Coronary artery (tissue), 2 donors: ENCODE measurements at regions not wholly inside any gene's neighbourhood (a gene's known extent, or its start where the extent isn't known, plus 50 kb on each side); places are given as distances from the start of the nearest gene placed in this dataset.

Experiments
- DNase-seq: peaks from one replicate; pipeline ENCODE4 v3.0.0-alpha.2; 2017; ENCODE audit warnings: low spot score
- H3K27ac ChIP-seq, 2 donors: fragments of 200-600 bp; sonication (generic); one replicate each; pipeline ENCODE4 v1.5.1; 2016 to 2019
- H3K4me3 ChIP-seq: fragments of 200-600 bp; sonication (generic); 2 replicates; pipeline ENCODE4 v1.5.1; 2016; ENCODE audit warnings: mild to moderate bottlenecking, moderate library complexity
- CTCF ChIP-seq: fragments of 200-600 bp; sonication (generic); IDR thresholded peaks from one replicate; pipeline ENCODE4 v1.5.1; 2019; ENCODE audit warnings: antibody characterized with exemption

- TF ChIP-seq CTCF: no peak
- DNase-seq: no peak
- H3K27ac ChIP-seq: no peak overlapping the region
- no peak overlapping the region for H3K4me3 ChIP-seq
These were observed 1430.0 kb downstream of the EFNB2 start for GRCh38 chr13:105105471-105105870.

- TF ChIP-seq CTCF: no peak
- no peak overlapping the region for H3K4me3 ChIP-seq
- no peak for DNase-seq
- no peak overlapping the region for H3K27ac ChIP-seq
These were observed 1437.9 kb downstream of the EFNB2 start for GRCh38 chr13:105097521-105097920.

GRCh38 chr13:105089858-105090643 lies 1445.4 kb downstream of the EFNB2 start:
- TF ChIP-seq CTCF: no peak
- Histone ChIP-seq H3K27ac (no peak overlapping the region), H3K4me3 (no peak overlapping the region)
- no peak for DNase-seq

DNA sequence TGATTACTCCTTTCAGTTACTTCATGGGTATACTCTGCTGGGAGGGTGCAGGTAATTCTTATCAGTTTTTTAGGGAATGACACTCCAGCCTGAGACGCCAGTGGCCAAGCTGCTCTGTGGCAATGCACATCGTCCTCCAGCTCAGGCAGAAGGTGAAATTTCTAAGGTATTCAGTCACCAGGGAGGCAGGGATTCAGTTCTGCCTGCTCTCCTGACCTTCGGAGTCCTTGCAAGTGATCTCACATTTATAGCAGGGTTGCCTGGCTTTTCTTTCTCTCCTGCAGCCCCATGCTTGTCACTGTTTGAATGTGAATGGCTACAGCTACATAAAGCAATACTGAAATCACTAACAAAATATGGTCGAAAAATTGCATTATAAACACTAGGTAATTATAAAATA lies 1447.5 kb downstream of the EFNB2 start:
- no peak for TF ChIP-seq CTCF
- no peak for DNase-seq
- Histone ChIP-seq H3K4me3 (no peak overlapping the region), H3K27ac (no peak overlapping the region)

GRCh38 chr13:105084931-105085330 lies 1450.5 kb downstream of the EFNB2 start:
- Histone ChIP-seq H3K4me3 (no peak overlapping the region), H3K27ac (no peak overlapping the region)
- TF ChIP-seq CTCF: no peak
- DNase-seq: no peak

GRCh38 chr13:105083992-105084391 lies 1451.5 kb downstream of the EFNB2 start:
- no peak for TF ChIP-seq CTCF
- DNase-seq: no peak
- no peak overlapping the region for H3K4me3 ChIP-seq

DNA sequence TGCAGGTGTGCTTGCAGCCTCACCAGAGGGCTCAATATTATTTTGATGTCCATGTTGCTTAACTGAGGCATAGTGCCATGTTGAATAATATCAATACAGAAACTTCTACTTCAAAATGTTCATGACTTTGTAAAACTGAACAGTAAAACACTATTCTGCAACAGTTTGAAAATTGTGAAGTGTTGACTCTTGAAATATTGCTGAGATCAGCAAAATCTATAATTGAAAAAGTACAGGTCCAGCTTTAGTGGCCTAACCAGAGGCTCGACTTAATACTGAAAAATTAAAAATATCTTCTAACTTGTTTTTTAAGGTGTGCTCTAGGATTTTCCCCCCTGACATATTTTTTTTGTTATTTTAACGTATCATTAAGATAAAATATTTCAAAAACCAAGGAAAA lies 1460.7 kb downstream of the EFNB2 start:
- no peak for DNase-seq
- Histone ChIP-seq H3K4me3 (no peak overlapping the region), H3K27ac (no peak overlapping the region)
- TF ChIP-seq CTCF: no peak

More at GRCh38 chr13:105083992-105084391, 1451.5 kb downstream of the EFNB2 start:
- no peak overlapping the region for H3K27ac ChIP-seq
